GM19023 (cell line): ENCODE measurements at regions not wholly inside any gene's neighbourhood (a gene's known extent, or its start where the extent isn't known, plus 50 kb on each side); places are given as distances from the start of the nearest gene placed in this dataset.
"Not testable (repeated sequence)": the region's sequence is repeated elsewhere in the genome, so short reads cannot be mapped to it uniquely, and the experiment has no call there.

Experiments
- ATAC-seq: cut with Tn5 transposase; IDR thresholded peaks from one replicate; pipeline ENCODE4 v1.9.1; 2021; ENCODE audit warnings: mild to moderate bottlenecking, moderate library complexity; ENCODE audit not compliant: unreplicated experiment

DNA sequence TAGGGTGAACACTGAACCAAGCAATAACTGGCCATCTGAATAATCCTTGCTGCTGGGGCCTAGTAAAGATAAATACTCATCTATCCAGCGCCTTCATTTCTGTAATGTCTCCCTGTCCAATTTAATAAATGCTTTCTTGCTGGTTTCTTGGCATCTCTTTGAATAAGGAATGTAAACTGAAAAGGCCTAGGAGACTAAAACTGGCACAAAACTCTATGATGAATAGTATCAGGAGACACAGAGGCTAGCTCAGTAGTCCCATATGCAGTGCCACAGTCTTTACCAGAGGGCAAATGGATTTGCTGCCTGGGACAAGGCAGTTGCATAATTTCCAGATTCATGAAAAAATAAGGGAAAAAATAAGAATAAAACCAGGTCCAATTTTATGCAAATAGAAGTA lies 324.4 kb downstream of the CENPW start:
- no peak for ATAC-seq

DNA sequence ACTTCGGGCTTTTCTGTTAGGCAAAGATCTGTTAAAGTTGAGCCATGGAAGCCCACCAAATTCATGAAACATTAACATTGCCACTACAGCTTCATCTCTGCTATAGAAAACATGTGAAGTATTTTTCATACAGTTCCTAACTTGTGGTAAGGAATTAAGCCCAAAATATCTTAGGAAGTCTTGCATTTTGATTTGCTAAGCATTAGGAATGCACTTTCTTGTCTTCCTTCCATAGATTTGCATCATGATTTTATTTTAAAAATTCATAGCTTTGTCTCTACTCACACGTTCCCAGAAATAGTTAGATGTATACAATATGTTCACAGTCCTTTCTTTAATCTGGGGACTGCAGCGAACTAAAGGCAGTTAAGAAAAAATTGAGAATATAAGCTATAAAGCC lies 325.6 kb downstream of the CENPW start:
- ATAC-seq = no peak

DNA sequence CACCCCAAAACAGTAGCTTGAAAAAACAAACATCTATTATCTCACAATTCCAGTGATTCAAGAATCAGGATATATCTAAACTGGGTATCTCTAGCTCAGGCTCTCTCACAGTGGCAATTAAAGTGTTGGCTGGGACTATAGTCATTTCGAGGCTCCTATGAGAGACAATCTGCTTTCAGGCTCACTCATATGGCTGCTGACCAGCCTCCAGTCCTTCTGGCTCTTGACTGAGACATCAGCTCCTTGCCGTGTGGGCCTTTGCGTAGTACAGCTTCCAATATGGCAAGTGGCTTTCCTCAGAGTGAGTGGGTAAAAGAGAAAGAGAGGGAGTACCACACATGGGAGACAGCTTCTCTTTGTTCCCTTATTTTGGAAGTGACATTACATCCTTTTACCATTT lies 327.2 kb downstream of the CENPW start:
- ATAC-seq = no peak

DNA sequence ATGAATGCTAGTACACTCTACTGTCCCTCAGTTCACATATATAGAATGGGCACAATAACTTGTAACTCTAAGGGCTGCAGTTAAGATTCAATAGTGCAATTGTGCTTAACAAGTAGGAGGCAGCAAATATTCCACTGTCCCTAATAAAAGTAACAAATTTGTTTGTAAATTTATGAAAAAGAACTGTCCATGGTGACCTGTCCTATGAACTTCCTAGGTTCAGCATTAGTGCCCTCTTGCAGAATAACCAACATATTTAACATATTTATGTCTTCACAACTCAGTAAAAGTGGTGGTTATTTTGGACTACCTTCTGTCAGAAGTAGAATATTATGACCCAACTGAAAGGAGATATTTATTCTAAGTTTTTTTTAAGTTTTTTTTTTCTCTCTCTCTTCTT lies 327.8 kb downstream of the CENPW start:
- ATAC-seq = no peak

DNA sequence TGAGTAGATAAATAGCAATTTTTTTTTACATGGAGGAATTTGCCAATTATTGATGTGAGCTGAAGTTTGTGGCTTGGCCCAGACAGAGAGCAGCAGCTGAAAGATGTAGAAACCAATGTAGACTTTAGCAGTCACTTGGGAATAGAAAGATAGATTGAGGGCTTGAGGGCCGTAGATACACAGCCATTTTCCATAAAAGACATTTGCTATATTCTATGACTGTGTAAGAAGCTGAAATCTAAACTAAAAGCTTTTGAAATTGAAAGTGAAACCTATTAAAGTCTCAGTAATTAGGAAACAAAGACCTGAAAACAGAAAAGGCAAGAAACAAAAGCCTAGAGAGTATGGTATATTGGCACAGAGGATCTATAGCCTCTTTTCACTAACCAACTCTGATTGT lies 332.7 kb downstream of the CENPW start:
- ATAC-seq = peak; percentile 75

DNA sequence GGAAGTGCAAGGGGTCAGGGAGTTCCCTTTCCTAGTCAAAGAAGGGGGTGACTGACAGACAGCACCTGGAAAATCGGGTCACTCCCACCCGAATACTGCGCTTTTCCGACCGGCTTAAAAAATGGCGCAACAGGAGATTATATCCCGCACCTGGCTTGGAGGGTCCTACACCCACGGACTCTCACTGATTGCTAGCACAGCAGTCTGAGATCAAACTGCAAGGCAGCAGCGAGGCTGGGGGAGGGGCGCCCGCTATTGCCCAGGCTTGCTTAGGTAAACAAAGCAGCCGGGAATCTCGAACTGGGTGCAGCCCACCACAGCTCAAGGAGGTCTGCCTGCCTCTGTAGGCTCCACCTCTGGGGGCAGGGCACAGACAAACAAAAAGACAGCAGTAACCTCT lies 333.8 kb downstream of the CENPW start:
- ATAC-seq = not testable (repeated sequence)

DNA sequence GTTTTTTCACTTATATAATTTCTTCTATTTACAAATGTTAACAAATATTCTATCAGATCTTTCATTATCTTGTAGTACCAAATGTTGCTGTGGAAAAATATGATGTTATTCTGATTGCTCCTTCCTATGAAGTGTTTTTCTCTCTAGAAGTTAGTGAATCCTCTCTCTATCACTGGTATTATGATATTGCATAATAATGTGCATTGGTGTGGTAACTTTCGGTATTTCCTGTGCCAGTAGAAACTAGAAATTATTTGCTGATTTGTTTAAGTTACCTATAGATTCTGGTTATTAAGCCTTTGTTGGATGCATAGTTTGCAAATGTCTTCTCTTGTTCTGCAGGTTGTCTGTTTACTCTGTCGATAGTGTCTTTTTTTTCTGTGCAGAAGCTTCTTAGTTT lies 342.5 kb downstream of the CENPW start:
- ATAC-seq = no peak

DNA sequence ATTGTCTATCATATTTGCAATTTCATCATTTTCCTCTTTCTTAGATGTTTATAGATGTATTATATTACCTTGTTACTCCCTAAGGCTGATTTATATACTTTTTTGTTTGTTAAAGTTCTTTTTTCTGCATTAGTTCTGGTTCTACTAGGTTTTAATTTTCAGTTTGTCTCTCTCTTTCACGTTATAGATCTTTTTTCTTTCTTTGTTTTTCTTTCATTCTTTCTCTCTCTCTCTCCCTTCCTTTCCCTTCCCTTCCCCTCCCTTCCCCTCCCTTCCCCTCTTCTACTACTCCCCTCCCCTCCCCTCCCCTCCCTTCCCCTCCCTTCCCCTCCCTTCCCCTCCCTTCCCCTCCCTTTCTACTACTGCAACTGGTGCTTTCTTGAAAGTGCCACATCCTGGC lies 345.3 kb downstream of the CENPW start:
- no peak for ATAC-seq

DNA sequence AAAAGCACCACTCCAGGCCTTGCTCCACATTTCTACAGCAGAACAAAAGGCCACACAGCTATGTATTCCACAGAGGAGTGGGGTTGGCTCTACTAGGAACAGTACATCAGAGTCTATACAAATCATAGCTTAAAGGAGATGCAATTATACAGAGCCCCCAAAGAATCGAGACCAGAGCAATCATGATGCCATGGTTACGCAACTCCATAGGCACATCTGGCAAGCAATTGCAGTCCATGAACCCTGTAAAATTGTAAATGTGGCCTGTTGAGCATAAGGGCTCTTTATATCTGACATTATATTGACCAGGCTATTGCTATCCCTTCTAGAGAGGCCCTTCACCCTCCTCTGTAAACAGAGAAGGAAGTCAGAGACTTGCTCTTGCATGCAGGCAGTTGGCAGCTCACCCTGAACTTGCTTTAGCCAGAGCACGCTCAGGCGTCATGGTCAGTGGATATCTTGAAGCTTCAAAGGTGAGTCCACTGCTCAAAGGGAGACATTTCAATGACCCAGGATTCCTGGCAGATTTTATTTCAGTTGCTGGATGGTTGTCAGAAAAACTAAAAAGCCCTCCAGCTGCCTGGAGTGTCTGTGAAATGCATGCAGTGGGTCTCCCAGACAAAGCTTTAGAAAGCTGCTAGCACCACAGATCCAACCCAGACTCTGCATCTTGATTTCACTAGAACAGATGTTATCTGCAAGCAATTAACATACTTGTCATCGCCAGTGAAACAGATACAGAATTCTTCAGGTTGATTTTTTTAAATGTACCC lies 357.2 kb downstream of the CENPW start:
- ATAC-seq = no peak

DNA sequence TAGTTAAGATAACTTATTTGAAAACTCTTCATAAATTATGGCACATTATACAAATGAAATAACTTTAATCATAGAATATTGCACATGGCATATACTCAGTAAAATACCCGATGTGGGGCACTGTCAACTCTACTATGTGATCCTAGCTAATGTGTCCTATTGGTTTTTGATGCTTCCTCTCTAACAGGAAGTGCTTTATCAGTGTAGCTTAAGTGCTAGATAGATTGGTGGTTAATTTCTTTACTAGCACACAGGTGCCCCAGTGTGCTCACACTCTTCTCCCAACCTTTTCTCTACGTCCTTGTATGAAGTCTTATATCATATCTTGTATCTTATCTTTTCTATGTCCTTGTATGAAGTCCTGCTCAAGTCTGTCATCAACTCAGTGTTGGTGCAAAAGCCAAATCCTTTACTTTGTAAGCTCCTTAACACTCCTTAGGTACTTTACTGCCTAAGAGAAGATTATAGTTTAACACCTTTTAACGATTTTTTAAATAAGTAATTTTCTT lies 358.9 kb downstream of the CENPW start:
- ATAC-seq = no peak

DNA sequence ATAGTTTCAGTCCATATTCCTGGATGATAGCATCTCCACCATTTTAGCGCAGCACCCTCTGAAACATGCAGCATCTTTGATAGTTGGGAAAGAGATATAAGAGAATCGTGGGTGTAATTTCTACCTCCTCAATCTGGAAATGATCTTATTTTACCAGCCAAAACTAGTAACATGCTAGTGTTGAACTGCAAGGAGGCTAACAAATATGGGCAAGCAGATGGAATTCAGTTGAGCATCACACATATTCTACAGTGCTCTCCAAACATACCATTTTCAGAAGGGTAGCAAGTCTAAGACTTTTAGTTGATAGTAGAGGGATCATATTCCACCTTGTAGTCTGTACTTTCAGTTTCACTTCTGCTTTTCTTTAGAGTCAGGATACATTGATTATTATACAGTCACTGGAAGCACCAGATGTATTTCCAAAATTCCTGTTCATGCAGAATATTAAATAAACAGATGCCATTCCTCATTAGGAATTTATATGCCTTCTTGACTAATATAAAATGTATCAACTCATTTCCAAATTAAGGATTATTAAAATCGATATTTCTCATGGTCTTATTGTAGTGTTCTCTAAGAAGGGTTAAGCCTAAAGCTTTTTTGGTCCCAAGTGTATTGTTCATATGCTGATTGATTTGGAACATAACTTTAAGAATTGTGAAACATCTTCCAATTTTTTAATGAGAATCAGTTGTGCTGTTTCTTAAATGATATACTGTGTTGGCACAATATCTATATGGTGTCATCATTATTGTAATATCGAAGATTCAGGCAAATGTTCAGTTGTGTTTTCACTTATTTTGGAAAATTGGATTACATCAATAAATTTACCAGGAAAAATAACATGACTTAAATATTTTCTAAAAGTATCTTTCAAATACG lies 362.0 kb downstream of the CENPW start:
- ATAC-seq = no peak

DNA sequence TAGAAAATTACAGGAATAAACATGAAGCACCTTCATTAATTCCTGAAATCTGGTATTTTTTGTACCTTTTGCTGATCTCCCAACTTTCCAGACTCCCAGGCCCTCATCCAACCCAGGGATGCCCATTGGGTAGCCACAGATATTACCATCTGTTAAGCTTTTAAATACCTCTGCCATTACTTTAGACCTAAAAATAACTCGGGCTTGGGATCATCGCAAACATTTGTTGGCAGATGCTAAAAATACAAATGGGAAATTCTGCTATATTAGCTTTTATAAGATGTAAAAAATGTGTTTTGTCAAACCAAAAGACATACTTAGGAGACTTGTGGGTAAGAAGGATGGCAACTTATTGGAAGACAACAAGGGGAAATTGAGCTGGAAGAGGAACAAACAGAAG lies 376.1 kb downstream of the CENPW start:
- ATAC-seq = no peak

DNA sequence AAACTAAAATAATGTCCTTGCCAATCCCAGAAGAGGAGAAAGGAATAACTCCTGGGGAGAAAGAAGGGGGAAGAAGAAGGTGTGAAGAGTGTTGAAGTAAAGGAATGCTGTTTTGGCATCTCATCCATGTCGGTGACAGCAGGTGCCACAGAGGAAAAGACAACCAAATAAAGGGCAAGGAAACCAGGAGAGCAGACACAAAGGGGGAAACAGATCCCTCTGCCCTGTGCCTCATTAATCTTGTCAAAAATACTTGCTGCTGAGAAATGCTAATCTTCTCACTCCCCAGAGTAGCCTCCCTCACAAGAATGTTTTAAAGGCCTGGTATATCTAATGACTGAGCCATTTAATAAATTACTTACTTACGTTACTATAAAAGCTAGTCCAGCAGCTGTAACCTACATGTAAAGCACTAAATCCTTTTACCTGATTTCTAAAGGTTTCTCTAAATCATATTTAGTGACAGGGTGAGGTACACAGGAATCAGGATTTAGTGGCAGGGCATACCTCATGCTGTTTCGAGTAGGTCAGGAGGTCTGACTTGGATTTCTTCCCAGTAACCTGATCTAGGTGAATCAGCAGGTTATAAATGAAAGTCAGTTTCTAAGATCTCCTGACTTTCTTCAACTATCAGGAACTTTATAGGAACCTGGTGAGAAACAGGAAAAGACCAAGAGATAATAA lies 377.1 kb downstream of the CENPW start:
- ATAC-seq = no peak

DNA sequence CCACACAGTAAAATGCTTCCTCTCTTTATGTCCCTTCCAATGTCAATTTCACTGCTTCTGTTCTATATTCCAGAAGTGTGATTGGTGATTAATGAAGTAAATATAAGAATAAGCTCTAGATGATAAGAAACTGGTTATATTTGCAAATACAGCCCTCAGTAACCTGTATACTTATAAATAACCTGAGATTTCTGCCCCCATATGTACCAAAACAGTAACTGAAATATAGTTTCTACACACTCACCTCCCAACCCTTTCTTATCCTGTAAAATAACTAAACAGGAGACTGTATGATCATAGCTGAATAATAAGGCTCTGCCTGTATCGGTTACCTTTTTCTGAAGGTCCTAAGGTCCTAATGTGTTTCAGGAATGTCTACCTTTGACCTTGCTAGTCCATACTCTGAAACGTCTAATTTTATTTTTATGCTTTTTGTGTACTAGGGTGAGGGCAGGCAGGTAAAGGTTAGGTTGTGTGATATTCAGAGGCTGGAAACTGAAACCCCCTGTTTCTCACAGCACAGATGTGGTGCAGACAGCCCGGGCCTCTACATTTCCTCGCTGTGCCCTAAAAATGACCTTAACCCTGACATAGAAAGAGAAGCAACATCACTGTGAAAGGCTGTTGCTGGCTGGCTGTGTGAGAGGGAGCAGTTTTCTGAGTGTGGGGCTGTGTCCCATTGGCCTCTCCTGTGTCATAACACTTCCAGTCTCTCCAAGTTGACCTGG lies 378.8 kb downstream of the CENPW start:
- ATAC-seq = peak; percentile 99

DNA sequence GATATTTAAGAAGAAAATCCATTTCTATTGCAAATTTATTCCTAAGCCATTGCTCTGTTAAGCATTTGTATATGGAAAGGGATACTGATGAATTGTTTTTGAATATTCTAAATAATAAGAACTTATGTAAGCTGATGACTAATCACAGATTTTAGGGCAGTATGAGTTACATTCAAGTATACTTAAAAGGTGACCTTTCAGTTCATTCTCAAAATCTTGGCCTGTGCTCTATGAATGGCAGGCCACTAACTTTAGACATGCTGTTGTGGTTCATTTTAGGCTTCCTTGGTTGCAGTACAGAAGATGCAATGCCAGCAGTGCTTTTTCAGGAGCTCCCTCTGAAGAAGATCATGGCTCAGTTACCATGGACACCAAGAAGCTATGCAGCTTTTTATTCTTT lies 380.4 kb downstream of the CENPW start:
- ATAC-seq = no peak

DNA sequence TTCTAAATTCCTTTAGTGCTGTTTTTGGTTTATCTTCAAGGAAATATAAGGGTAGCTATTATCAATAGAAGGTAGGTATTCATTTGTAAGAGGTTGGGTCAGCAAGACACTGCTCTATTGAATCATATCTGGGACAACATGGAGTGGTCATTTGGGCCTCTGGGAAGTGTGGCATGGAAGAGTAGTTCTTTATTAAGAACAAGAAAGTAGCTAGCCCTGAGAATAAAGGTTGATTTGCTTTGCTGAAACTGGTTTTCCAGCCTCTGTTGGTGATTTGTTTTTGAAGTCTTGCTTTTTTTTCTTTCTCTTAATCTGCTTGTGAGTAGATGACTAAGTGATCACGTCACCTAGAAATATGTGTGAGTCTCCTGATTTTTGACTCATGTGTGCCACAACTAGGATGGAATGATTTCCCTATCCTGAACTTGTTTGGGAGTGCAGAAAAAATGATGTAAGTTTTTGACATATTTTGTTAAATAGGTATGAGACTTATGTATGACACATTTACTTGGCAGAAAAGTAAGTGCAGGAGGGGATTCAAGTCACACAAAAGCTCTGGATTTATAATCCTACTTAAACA lies 381.8 kb downstream of the CENPW start:
- no peak for ATAC-seq

DNA sequence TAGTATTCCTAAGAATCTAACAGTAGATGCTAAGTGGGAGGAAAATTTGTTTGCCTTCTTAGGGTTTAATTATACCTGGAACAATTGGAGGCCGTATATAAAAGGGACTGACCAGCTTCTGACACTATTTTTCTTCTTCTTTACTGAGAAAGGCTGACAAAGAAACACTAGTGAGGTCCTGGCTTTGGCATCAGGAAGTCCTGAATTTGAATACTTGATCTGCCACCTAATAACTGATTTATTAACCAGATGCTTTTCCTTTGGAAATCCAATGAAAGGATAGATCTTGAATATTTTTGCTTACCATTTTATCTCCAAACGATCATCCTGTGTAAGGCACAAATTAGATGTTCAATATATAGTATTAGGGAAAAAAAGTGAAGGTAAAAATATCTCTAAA lies 382.5 kb downstream of the CENPW start:
- no peak for ATAC-seq

DNA sequence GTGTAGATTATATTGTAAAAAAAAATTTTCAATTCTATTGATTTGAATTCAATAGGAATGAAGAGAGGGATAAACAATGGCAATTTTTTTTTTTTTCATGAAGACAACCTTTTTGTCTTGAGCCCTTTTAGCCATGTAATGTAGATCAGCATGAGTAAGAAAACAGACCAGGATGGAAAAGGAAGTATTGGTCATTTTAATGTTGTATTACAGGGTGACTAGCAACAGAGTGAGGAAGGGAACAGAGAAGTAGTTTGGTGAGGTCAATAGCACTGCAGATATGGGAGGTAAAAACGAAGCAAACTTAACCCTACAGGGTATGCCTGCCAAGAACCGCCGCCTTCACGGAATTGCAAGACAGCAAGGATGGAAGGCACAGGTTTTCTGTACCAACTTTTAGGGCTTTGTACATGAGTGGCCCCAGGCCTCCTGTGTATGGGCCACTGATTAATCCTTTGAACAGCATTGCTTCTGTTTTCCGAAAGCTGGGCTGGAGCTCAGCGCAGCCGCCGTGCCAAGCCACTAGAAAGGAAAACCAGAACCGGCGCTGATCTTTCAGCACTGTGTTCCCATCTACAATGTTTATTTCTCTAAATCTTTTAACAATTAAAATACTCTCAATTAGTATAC lies 383.7 kb downstream of the CENPW start:
- no peak for ATAC-seq

DNA sequence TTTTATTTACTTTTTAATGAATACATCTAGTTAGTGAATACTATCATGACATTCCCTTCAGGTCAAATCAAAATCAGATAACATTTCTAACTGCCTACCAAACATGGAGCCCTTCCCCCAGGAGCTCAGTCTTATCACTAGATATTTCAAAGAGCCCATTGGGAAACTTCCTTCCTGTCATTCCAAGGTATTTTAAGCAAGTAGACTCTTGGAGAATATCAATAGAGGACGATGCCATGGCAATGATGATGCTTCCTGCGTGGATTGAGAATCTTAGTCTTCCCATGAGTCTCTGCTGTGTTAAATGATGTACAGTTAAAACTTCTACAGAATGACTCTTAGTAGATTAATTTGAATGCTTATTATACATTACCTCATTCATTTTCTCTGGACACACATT lies 384.9 kb downstream of the CENPW start:
- ATAC-seq = no peak

DNA sequence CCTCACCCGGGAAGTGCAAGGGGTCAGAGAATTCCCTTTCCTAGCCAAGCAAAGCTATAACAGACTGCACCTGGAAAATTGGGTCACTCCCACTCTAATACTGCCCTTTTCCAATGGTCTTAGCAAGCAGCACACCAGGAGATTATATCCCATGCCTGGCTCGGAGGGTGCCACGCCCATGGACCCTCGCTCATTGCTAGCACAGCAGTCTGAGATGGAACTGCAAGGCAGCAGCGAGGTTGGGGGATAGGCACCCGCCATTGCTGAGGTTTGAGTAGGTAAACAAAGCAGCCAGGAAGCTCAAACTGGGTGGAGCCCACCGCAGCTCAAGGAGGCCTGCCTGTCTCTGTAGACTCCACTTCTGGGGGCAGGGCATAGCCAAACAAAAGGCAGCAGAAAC lies 386.5 kb downstream of the CENPW start:
- not testable (repeated sequence) for ATAC-seq
